H1 (cell line): ENCODE measurements at regions not wholly inside any gene's neighbourhood (a gene's known extent, or its start where the extent isn't known, plus 50 kb on each side); places are given as distances from the start of the nearest gene placed in this dataset.

Source experiments
- CTCF ChIA-PET: fragments of 300-600 bp; sonication (Branson Sonifier 250); formaldehyde crosslinking; loops from one replicate; lab custom pipeline; 2021; ENCODE audit not compliant: partially characterized antibody; lab: Charles Lee
- POLR2A ChIA-PET: fragments of 300-600 bp; sonication (Branson Sonifier 250); formaldehyde crosslinking; loops from one replicate; lab custom pipeline; 2021; ENCODE audit warnings: inconsistent platforms; ENCODE audit not compliant: partially characterized antibody; lab: Charles Lee
- DNase-seq, 2 experiments: peaks; one replicate each; pipeline versions ENCODE4 v3.0.0 to v3.0.0-alpha.2; 2010 to 2022; ENCODE audit warnings: low spot score in 2 of 2, low read depth in 1 of 2, mixed read lengths in 1 of 2
- FAIRE-seq: peaks from 2 replicates; lab custom pipeline; 2011; peaks lifted over from hg19 to GRCh38; lab: Jason Lieb, UNC
- H2AFZ ChIP-seq: 2 replicates; pipeline ENCODE4 v1.8.1; 2012; ENCODE audit warnings: low read length, inconsistent platforms
- H2AK5ac ChIP-seq: 2 replicates; pipeline ENCODE4 v1.6.1; 2013; ENCODE audit warnings: low read depth, low read length
- H2BK120ac ChIP-seq: replicated peaks from 2 replicates; pipeline ENCODE3; 2013; ENCODE audit warnings: low read depth, low read length, inconsistent platforms
- H2BK12ac ChIP-seq: 2 replicates; pipeline ENCODE4 v1.6.1; 2013; ENCODE audit warnings: low read depth, low read length
- H2BK15ac ChIP-seq: 2 replicates; pipeline ENCODE4 v1.6.1; 2013; ENCODE audit warnings: low read length
- H2BK20ac ChIP-seq: 2 replicates; pipeline ENCODE4 v1.6.1; 2013; ENCODE audit warnings: low read length
- H2BK5ac ChIP-seq: 2 replicates; pipeline ENCODE4 v1.6.1; 2013; ENCODE audit warnings: low read depth, low read length
- H3K14ac ChIP-seq: 2 replicates; pipeline ENCODE4 v1.6.1; 2013; ENCODE audit warnings: inconsistent platforms; ENCODE audit not compliant: insufficient read length
- H3K18ac ChIP-seq: 2 replicates; pipeline ENCODE4 v1.6.1; 2013; ENCODE audit warnings: low read length; ENCODE audit errors: extremely low read depth
- H3K23ac ChIP-seq: 2 replicates; pipeline ENCODE4 v1.6.1; 2013; ENCODE audit warnings: inconsistent platforms; ENCODE audit not compliant: insufficient read length
- H3K23me2 ChIP-seq: 2 replicates; pipeline ENCODE4 v1.6.1; 2013; ENCODE audit warnings: low read depth, low read length
- H3K27ac ChIP-seq: 2 replicates; pipeline ENCODE4 v1.6.1; 2011; ENCODE audit warnings: low read depth, low read length, inconsistent platforms
- H3K27me3 ChIP-seq, 4 experiments: replicated peaks in 1 of 4; 1 replicate in 1 of 4; 2 replicates in 3 of 4; pipeline versions ENCODE4 v1.6.1 to v1.8.1; 2011 to 2013; ENCODE audit warnings: low read length in 3 of 4, mild to moderate bottlenecking in 3 of 4, inconsistent platforms in 2 of 4, mixed read lengths in 2 of 4, moderate library complexity in 1 of 4; ENCODE audit not compliant: control insufficient read depth in 3 of 4, insufficient read depth in 3 of 4; ENCODE audit errors: extremely low read depth in 1 of 4
- H3K36me3 ChIP-seq, 4 experiments: 2 replicates each; pipeline versions ENCODE4 v1.6.1 to v1.8.1; 2011 to 2013; ENCODE audit warnings: mild to moderate bottlenecking in 4 of 4, low read length in 3 of 4, moderate library complexity in 2 of 4, control low read depth in 1 of 4, inconsistent platforms in 1 of 4; ENCODE audit not compliant: insufficient read depth in 4 of 4, control insufficient read depth in 2 of 4
- H3K4ac ChIP-seq: replicated peaks from 2 replicates; pipeline ENCODE3; 2013; ENCODE audit warnings: low read length, low read depth, mixed read lengths, inconsistent platforms; ENCODE audit not compliant: insufficient read length
- H3K4me1 ChIP-seq, 4 experiments: replicated peaks in 1 of 4; 1 replicate in 1 of 4; 2 replicates in 3 of 4; pipeline versions ENCODE4 v1.6.1 to v1.8.1; 2011 to 2013; ENCODE audit warnings: low read length in 3 of 4, inconsistent platforms in 2 of 4, mixed read lengths in 1 of 4; ENCODE audit not compliant: insufficient read depth in 4 of 4, control insufficient read depth in 3 of 4
- H3K4me2 ChIP-seq, 2 experiments: 2 replicates each; pipeline versions ENCODE4 v1.6.1 to v1.8.1; 2011 to 2013; ENCODE audit warnings: low read depth in 2 of 2, low read length in 2 of 2, control low read depth in 1 of 2, inconsistent platforms in 1 of 2, mild to moderate bottlenecking in 1 of 2; ENCODE audit not compliant: insufficient read depth in 1 of 2
- H3K4me3 ChIP-seq, 4 experiments: fragments of 200-600, 300-600 bp in 1 of 4; sonication (generic), shearing (Covaris generic), sonication (Bioruptor Twin) in 1 of 4; 2 replicates each; pipeline versions ENCODE4 v1.5.1 to v1.8.1; 2011 to 2016; ENCODE audit warnings: low read length in 4 of 4, low read depth in 3 of 4, control low read depth in 2 of 4, inconsistent platforms in 2 of 4, mild to moderate bottlenecking in 2 of 4, mixed read lengths in 1 of 4, moderate library complexity in 1 of 4; ENCODE audit not compliant: insufficient read depth in 2 of 4; ENCODE audit errors: extremely low read depth in 1 of 4
- H3K56ac ChIP-seq: replicated peaks from 2 replicates; pipeline ENCODE3; 2013; ENCODE audit warnings: low read depth, mild to moderate bottlenecking, mixed read lengths, low read length, inconsistent platforms; ENCODE audit not compliant: insufficient read length
- H3K79me1 ChIP-seq: 2 replicates; pipeline ENCODE4 v1.6.1; 2013; ENCODE audit warnings: low read depth, low read length, control low read depth
- H3K79me2 ChIP-seq, 2 experiments: 2 replicates each; pipeline versions ENCODE4 v1.6.1 to v1.8.1; 2012 to 2013; ENCODE audit warnings: low read length in 2 of 2, mild to moderate bottlenecking in 2 of 2, inconsistent platforms in 1 of 2; ENCODE audit not compliant: insufficient read depth in 2 of 2, control insufficient read depth in 1 of 2
- H3K9ac ChIP-seq, 4 experiments: replicated peaks in 1 of 4; 1 replicate in 1 of 4; 2 replicates in 3 of 4; pipeline versions ENCODE4 v1.6.1 to v1.8.1; 2011 to 2013; ENCODE audit warnings: low read depth in 3 of 4, low read length in 3 of 4, control low read depth in 2 of 4, mild to moderate bottlenecking in 2 of 4, moderate library complexity in 2 of 4, inconsistent platforms in 1 of 4; ENCODE audit errors: extremely low read depth in 1 of 4
- H3K9me3 ChIP-seq, 2 experiments: 2 replicates each; pipeline versions ENCODE4 v1.6.1 to v1.8.1; 2012 to 2013; ENCODE audit warnings: mild to moderate bottlenecking in 2 of 2, moderate library complexity in 2 of 2, control low read depth in 1 of 2, inconsistent platforms in 1 of 2, low read depth in 1 of 2, low read length in 1 of 2, mixed read lengths in 1 of 2; ENCODE audit not compliant: insufficient read depth in 2 of 2
- H4K20me1 ChIP-seq, 2 experiments: replicated peaks in 1 of 2; 2 replicates each; pipeline versions ENCODE3 to v1.8.1; 2011 to 2013; ENCODE audit warnings: inconsistent platforms in 2 of 2, low read length in 2 of 2, mild to moderate bottlenecking in 1 of 2; ENCODE audit not compliant: insufficient read depth in 2 of 2, control insufficient read depth in 1 of 2
- H4K5ac ChIP-seq: 2 replicates; pipeline ENCODE4 v1.6.1; 2013; ENCODE audit warnings: low read length, low read depth, mixed read lengths, inconsistent platforms; ENCODE audit not compliant: insufficient read length
- H4K8ac ChIP-seq: 2 replicates; pipeline ENCODE4 v1.8.0; 2013; ENCODE audit warnings: mild to moderate bottlenecking, moderate library complexity, low read length, inconsistent platforms; ENCODE audit not compliant: insufficient read depth; ENCODE audit errors: extremely low read depth
- H4K91ac ChIP-seq: replicated peaks from 2 replicates; pipeline ENCODE3; 2013; ENCODE audit warnings: low read length, mixed read lengths, inconsistent platforms; ENCODE audit not compliant: insufficient read length
- CTCF ChIP-seq, 3 experiments: IDR thresholded peaks; 1 replicate in 2 of 3; 2 replicates in 1 of 3; pipeline versions ENCODE4 v1.5.1 to v1.6.1; 2011; ENCODE audit warnings: low read length in 3 of 3, mild to moderate bottlenecking in 3 of 3, inconsistent platforms in 2 of 3, low read depth in 1 of 3, moderate library complexity in 1 of 3; ENCODE audit not compliant: insufficient read depth in 1 of 3; ENCODE audit errors: control extremely low read depth in 1 of 3
- EGR1 ChIP-seq: IDR thresholded peaks from 2 replicates; pipeline ENCODE4 v1.6.1; 2011; ENCODE audit warnings: low read depth, low read length, borderline replicate concordance
- EZH2 ChIP-seq: fragments of 200-600 bp; sonication (generic); IDR thresholded peaks from 2 replicates; pipeline ENCODE4 v1.7.1; 2012; ENCODE audit warnings: low read depth, mild to moderate bottlenecking, moderate library complexity, low read length, inconsistent platforms; ENCODE audit not compliant: severe bottlenecking
- JUN ChIP-seq: IDR thresholded peaks from 2 replicates; pipeline ENCODE4 v1.6.1; 2011; ENCODE audit warnings: low read depth, mild to moderate bottlenecking, improper control_type of control experiment, low read length
- KDM5A ChIP-seq: fragments of 200-600 bp; IDR thresholded peaks from 2 replicates; pipeline ENCODE4 v1.7.1; 2012; ENCODE audit warnings: mild to moderate bottlenecking, low read length, inconsistent platforms, mixed read lengths
- MAFK ChIP-seq: IDR thresholded peaks from 2 replicates; pipeline ENCODE4 v1.6.1; 2012; ENCODE audit warnings: low read depth, mild to moderate bottlenecking, improper control_type of control experiment, low read length
- POU5F1 ChIP-seq: IDR thresholded peaks from 2 replicates; pipeline ENCODE4 v1.6.1; 2011; ENCODE audit warnings: low read depth, mild to moderate bottlenecking, low read length, moderate library complexity
- SAP30 ChIP-seq: fragments of 300-600 bp; sonication (generic); IDR thresholded peaks from 2 replicates; pipeline ENCODE4 v1.7.1; 2012; ENCODE audit warnings: low read length, moderate library complexity, mild to moderate bottlenecking, inconsistent platforms; ENCODE audit not compliant: insufficient read depth, insufficient replicate concordance
- SIRT6 ChIP-seq: IDR thresholded peaks from one replicate; pipeline ENCODE4 v1.7.1; 2012; ENCODE audit warnings: low read length, inconsistent platforms
- SIX5 ChIP-seq: IDR thresholded peaks from 2 replicates; pipeline ENCODE4 v1.6.1; 2011; ENCODE audit warnings: mild to moderate bottlenecking, low read depth, low read length
- TBP ChIP-seq: IDR thresholded peaks from 2 replicates; pipeline ENCODE4 v1.6.1; 2011; ENCODE audit warnings: low read depth, low read length, improper control_type of control experiment
- WGBS, 2 experiments: shearing (Covaris generic) in 1 of 2; methylation state at CpG; one replicate each; pipeline versions ENCODE4 v1.1.6 to v1.1.7; 2013 to 2015; ENCODE audit warnings: low lambda C conversion rate in 2 of 2, mixed read lengths in 2 of 2, inconsistent platforms in 1 of 2, low coverage in 1 of 2, missing lambda C conversion rate in 1 of 2; ENCODE audit not compliant: insufficient replicate concordance in 2 of 2, insufficient coverage in 1 of 2, insufficient read length in 1 of 2; ENCODE audit errors: extremely low coverage in 1 of 2, missing lambda C conversion rate in 1 of 2; 5-methylcytosine and 5-hydroxymethylcytosine counted together

- H3K9me3 ChIP-seq, result no peaks in the 10 kb centered on the region; a peak in 1 of 4 replicates
- H3K79me2 ChIP-seq, result no peaks in the 10 kb centered on the region
- H2BK15ac ChIP-seq, result no peak overlapping the region
- no peak overlapping the region; the same call in 1 of the 2 replicates for H3K18ac ChIP-seq
- no peaks in the 10 kb centered on the region for H3K36me3 ChIP-seq
- no peak overlapping the region for H3K14ac ChIP-seq
- H3K79me1 ChIP-seq, result no peaks in the 10 kb centered on the region
- no peak overlapping the region for H4K8ac ChIP-seq
- 0 out of 7 replicates have a peak, but pooled peaks cover 0 to 3% (median 0%) of the 10 kb centered on the region in 4 experiments for H3K4me1 ChIP-seq
- ChIA-PET CTCF (interaction anchor here (1.7 kb wide), 1 partner anchor 9 kb away, joined by 6 read pairs; no protein-coding TSS in a partner anchor), POLR2A (no interaction called here)
- no peak overlapping the region for H2BK20ac ChIP-seq
- DNase-seq, result no peak
- H3K4ac ChIP-seq, result no peak overlapping the region
- H4K20me1 ChIP-seq, result no peaks in the 10 kb centered on the region
- no peaks in the 10 kb centered on the region for H3K27me3 ChIP-seq
- WGBS, 2 experiments, result 91% methylated on average over 11 of the region's 11 CpGs; no CpG with 5 or more reads in 1 of the 2 experiments
- peak overlapping the region; percentile 39; the same call in 1 of the 2 replicates for H2BK12ac ChIP-seq
- FAIRE-seq, result no peak
- H2BK120ac ChIP-seq, result no peak overlapping the region
- no peak overlapping the region for H3K23ac ChIP-seq
- H2AFZ ChIP-seq, result no peak overlapping the region
- H3K4me3 ChIP-seq, result no peak overlapping the region
- H4K5ac ChIP-seq, result no peak overlapping the region
- H2AK5ac ChIP-seq, result no peak overlapping the region
- no peak overlapping the region for H4K91ac ChIP-seq
- H2BK5ac ChIP-seq, result 0 out of 2 replicates have a peak overlapping the region, but pooled peaks have one; percentile 39
- no peak overlapping the region for H3K9ac ChIP-seq
- H3K27ac ChIP-seq, result no peak overlapping the region; the same call in 1 of the 2 replicates
- H3K23me2 ChIP-seq, result no peaks in the 10 kb centered on the region
- H3K4me2 ChIP-seq, result no peak overlapping the region
- no peak overlapping the region for H3K56ac ChIP-seq
- no peak for TF ChIP-seq SIRT6
- no peak for TF ChIP-seq EGR1
- TF ChIP-seq TBP, result no peak
- TF ChIP-seq SAP30, result no peak
- TF ChIP-seq KDM5A, result no peak
- no peak for TF ChIP-seq MAFK
- TF ChIP-seq EZH2, result no peak
- TF ChIP-seq POU5F1, result no peak
- TF ChIP-seq CTCF (IDR thresholded peaks at IDR 0.05; ENCODE audit: control extremely low read depth in 1 of 3, insufficient read depth in 1 of 3, low read depth in 1 of 3, low read length in 3 of 3), result no peak
- TF ChIP-seq JUN, result no peak
- TF ChIP-seq SIX5, result no peak
Observed at GRCh38 chr14:98984027-98984718, 287.8 kb downstream of the BCL11B start.
